HCT116 (cell line): ENCODE measurements at regions not wholly inside any gene's neighbourhood (a gene's known extent, or its start where the extent isn't known, plus 50 kb on each side); places are given as distances from the start of the nearest gene placed in this dataset.

ENCODE experiments used
- ATAC-seq: fragments of 200-7000 bp; cut with Tn5 transposase; 2 replicates; pipeline ENCODE4 v1.9.1; 2020; ENCODE audit warnings: mild to moderate bottlenecking, moderate library complexity
- BruUV-seq: library from RNA; stranded (reverse); fragments of 400-500 nt; replicated peaks from 2 replicates; lab custom pipeline; 2021; lab: Mats Ljungman, UMichigan
- CTCF ChIA-PET: fragments of 300-600 bp; sonication (Branson Sonifier 250); formaldehyde crosslinking; loops from one replicate; lab custom pipeline; 2021; ENCODE audit warnings: antibody characterized with exemption; lab: Charles Lee
- POLR2A ChIA-PET: fragments of 300-600, 350-600 bp; sonication (Branson Sonifier 250); formaldehyde crosslinking; loops from one replicate; lab custom pipeline; 2021; ENCODE audit warnings: antibody characterized with exemption; lab: Charles Lee
- RAD21 ChIA-PET, 2 experiments: fragments of 300-600 bp; sonication (Branson Sonifier 250); formaldehyde crosslinking; loops; one replicate each; lab custom pipeline; 2023; ENCODE audit warnings: low total read pairs in 2 of 2; ENCODE audit not compliant: uncharacterized antibody in 2 of 2, unreplicated experiment in 2 of 2, low non-redundant PET in 1 of 2; lab: Charles Lee
- DNase-seq: peaks from one replicate; pipeline ENCODE4 v3.0.0-alpha.2; 2010; ENCODE audit warnings: low read depth, low spot score
- H2AFZ ChIP-seq: fragments of 200-600 bp; shearing (Covaris generic), sonication (generic); 2 replicates; pipeline ENCODE4 v1.6.1; 2017; ENCODE audit warnings: low read depth, mixed run types, mixed read lengths, antibody characterized with exemption, low read length; ENCODE audit not compliant: poor library complexity, severe bottlenecking
- H3K27ac ChIP-seq: 2 replicates; pipeline ENCODE4 v1.5.1; 2012; ENCODE audit warnings: low read depth, low read length
- H3K27me3 ChIP-seq: fragments of 200-600 bp; sonication (generic); 2 replicates; pipeline ENCODE4 v1.6.1; 2016; ENCODE audit warnings: mixed run types, low read length, mixed read lengths; ENCODE audit not compliant: insufficient read depth
- H3K36me3 ChIP-seq, 2 experiments: fragments of 200-500 bp in 1 of 2; fragments of 200-600 bp in 1 of 2; sonication (Bioruptor generic) in 1 of 2; sonication (generic) in 1 of 2; 2 replicates each; pipeline versions ENCODE4 v1.5.1 to v1.6.1; 2014 to 2016; ENCODE audit warnings: low read length in 2 of 2, inconsistent platforms in 1 of 2, mixed read lengths in 1 of 2, mixed run types in 1 of 2; ENCODE audit not compliant: insufficient read depth in 2 of 2, control insufficient read depth in 1 of 2
- H3K4me1 ChIP-seq, 2 experiments: fragments of 200-600 bp in 1 of 2; sonication (generic) in 1 of 2; 2 replicates each; pipeline versions ENCODE4 v1.5.1 to v1.6.1; 2012 to 2017; ENCODE audit warnings: low read length in 2 of 2, inconsistent platforms in 1 of 2, mild to moderate bottlenecking in 1 of 2, mixed read lengths in 1 of 2, mixed run types in 1 of 2, moderate library complexity in 1 of 2; ENCODE audit not compliant: insufficient read depth in 2 of 2, control insufficient read depth in 1 of 2
- H3K4me2 ChIP-seq: fragments of 200-600 bp; sonication (generic); 2 replicates; pipeline ENCODE4 v1.6.1; 2017; ENCODE audit warnings: mixed run types, low read length, mixed read lengths
- H3K4me3 ChIP-seq, 2 experiments: fragments of 200-600 bp in 1 of 2; sonication (generic) in 1 of 2; replicated peaks in 1 of 2; 2 replicates each; pipeline ENCODE4 v1.5.1; 2011 to 2016; ENCODE audit warnings: low read length in 2 of 2, control low read depth in 1 of 2, low read depth in 1 of 2, mild to moderate bottlenecking in 1 of 2, mixed read lengths in 1 of 2, mixed run types in 1 of 2
- H3K79me2 ChIP-seq: fragments of 200-600 bp; sonication (generic); 2 replicates; pipeline ENCODE4 v1.6.1; 2017; ENCODE audit warnings: mild to moderate bottlenecking, mixed run types, low read length, moderate library complexity, mixed read lengths; ENCODE audit not compliant: insufficient read depth
- H3K9ac ChIP-seq: fragments of 200-600 bp; sonication (generic); 2 replicates; pipeline ENCODE4 v1.6.1; 2016; ENCODE audit warnings: low read length, mixed read lengths
- H3K9me2 ChIP-seq: fragments of 200-600 bp; sonication (generic), shearing (Covaris generic); 2 replicates; pipeline ENCODE4 v1.6.1; 2017; ENCODE audit warnings: mixed run types, mild to moderate bottlenecking, moderate library complexity; ENCODE audit not compliant: insufficient read depth
- H3K9me3 ChIP-seq, 2 experiments: fragments of 200-500 bp in 1 of 2; fragments of 200-600 bp in 1 of 2; sonication (Bioruptor generic) in 1 of 2; sonication (generic) in 1 of 2; 2 replicates each; pipeline ENCODE4 v1.6.1; 2014 to 2017; ENCODE audit warnings: low read length in 2 of 2, mixed read lengths in 2 of 2, inconsistent platforms in 1 of 2, low read depth in 1 of 2, mild to moderate bottlenecking in 1 of 2, mixed run types in 1 of 2, moderate library complexity in 1 of 2; ENCODE audit not compliant: control insufficient read depth in 1 of 2, insufficient read depth in 1 of 2
- H4K20me1 ChIP-seq: fragments of 200-600 bp; sonication (generic), shearing (Covaris generic); 2 replicates; pipeline ENCODE4 v1.6.1; 2017; ENCODE audit warnings: mixed run types, mild to moderate bottlenecking, moderate library complexity; ENCODE audit not compliant: insufficient read depth
- CEBPB ChIP-seq: IDR thresholded peaks from 2 replicates; pipeline ENCODE4 v1.6.1; 2012; ENCODE audit warnings: low read depth
- CTCF ChIP-seq, 3 experiments: fragments of 200-600 bp in 1 of 3; sonication (generic) in 1 of 3; IDR thresholded peaks in 2 of 3; conservative IDR thresholded peaks in 1 of 3; 2 replicates each; pipeline ENCODE4 v1.5.1; 2012 to 2017; ENCODE audit warnings: low read depth in 2 of 3, low read length in 2 of 3, antibody characterized with exemption in 1 of 3, borderline replicate concordance in 1 of 3, control low read depth in 1 of 3, mild to moderate bottlenecking in 1 of 3, mixed read lengths in 1 of 3, mixed run types in 1 of 3, moderate library complexity in 1 of 3; ENCODE audit not compliant: insufficient read depth in 1 of 3
- EGR1 ChIP-seq: IDR thresholded peaks from 2 replicates; pipeline ENCODE4 v1.6.1; 2012; ENCODE audit warnings: low read depth
- TCF7L2 ChIP-seq: IDR thresholded peaks from 2 replicates; pipeline ENCODE4 v1.7.0; 2011; ENCODE audit warnings: borderline replicate concordance, inconsistent platforms; ENCODE audit not compliant: insufficient read depth, insufficient read length; ENCODE audit errors: extremely low read depth
- intact Hi-C: fragments of 100-400 bp; cut with micrococcal nuclease; formaldehyde crosslinking; loops from 2 replicates; pipeline ENCODE4 v1.10.0; 2022
- TF ChIP-seq, protein P1 (sequence below): IDR thresholded peaks from 2 replicates; pipeline ENCODE4 v1.6.1; 2012; ENCODE audit warnings: low read depth

GRCh38 chr3:5299161-5299560 is 111.7 kb downstream of the EDEM1 start:
- H3K4me3 ChIP-seq, result no peak overlapping the region
- RAD21 ChIA-PET, result no interaction called here

More at GRCh38 chr3:5299161-5299560, 111.7 kb downstream of the EDEM1 start:
- Histone ChIP-seq H3K27ac (no peak overlapping the region), H3K27me3 (peaks cover 10% of the 10 kb centered on the region; the same call in 1 of the 2 replicates), H3K79me2 (no peaks in the 10 kb centered on the region), H3K9ac (no peak overlapping the region), H2AFZ (no peak overlapping the region), H3K4me2 (no peak overlapping the region), H3K4me1 (no peaks in the 10 kb centered on the region), H3K36me3 (no peaks in the 10 kb centered on the region), H4K20me1 (no peaks in the 10 kb centered on the region), H3K9me2 (no peaks in the 10 kb centered on the region), H3K9me3 (no peaks in the 10 kb centered on the region)
- ATAC-seq (no peak), DNase-seq (no peak)
- POLR2A ChIA-PET, result no interaction called here
- intact Hi-C loops, result no loop called here
- CTCF ChIA-PET, result no interaction called here
- no TSS peak for BruUV-seq
- no peak for TF ChIP-seq CTCF (IDR thresholded peaks at IDR 0.05 in 2 of 3, conservative IDR thresholded peaks at IDR 0.05 in 1 of 3; ENCODE audit: borderline replicate concordance in 1 of 3, insufficient read depth in 1 of 3, low read depth in 2 of 3, low read length in 2 of 3)
- no peak for TF ChIP-seq CEBPB
- TF ChIP-seq EGR1, result no peak
- TF ChIP-seq, protein P1, sequence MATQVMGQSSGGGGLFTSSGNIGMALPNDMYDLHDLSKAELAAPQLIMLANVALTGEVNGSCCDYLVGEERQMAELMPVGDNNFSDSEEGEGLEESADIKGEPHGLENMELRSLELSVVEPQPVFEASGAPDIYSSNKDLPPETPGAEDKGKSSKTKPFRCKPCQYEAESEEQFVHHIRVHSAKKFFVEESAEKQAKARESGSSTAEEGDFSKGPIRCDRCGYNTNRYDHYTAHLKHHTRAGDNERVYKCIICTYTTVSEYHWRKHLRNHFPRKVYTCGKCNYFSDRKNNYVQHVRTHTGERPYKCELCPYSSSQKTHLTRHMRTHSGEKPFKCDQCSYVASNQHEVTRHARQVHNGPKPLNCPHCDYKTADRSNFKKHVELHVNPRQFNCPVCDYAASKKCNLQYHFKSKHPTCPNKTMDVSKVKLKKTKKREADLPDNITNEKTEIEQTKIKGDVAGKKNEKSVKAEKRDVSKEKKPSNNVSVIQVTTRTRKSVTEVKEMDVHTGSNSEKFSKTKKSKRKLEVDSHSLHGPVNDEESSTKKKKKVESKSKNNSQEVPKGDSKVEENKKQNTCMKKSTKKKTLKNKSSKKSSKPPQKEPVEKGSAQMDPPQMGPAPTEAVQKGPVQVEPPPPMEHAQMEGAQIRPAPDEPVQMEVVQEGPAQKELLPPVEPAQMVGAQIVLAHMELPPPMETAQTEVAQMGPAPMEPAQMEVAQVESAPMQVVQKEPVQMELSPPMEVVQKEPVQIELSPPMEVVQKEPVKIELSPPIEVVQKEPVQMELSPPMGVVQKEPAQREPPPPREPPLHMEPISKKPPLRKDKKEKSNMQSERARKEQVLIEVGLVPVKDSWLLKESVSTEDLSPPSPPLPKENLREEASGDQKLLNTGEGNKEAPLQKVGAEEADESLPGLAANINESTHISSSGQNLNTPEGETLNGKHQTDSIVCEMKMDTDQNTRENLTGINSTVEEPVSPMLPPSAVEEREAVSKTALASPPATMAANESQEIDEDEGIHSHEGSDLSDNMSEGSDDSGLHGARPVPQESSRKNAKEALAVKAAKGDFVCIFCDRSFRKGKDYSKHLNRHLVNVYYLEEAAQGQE, result no peak
- TF ChIP-seq TCF7L2, result peak; percentile 70
